GM19438 (cell line): ENCODE measurements at regions not wholly inside any gene's neighbourhood (a gene's known extent, or its start where the extent isn't known, plus 50 kb on each side); places are given as distances from the start of the nearest gene placed in this dataset.
A peak's percentile ranks its signal among the peaks of the same experiment; 100 is the strongest.
"Not testable (repeated sequence)": the region's sequence is repeated elsewhere in the genome, so short reads cannot be mapped to it uniquely, and the experiment has no call there.

Source experiments
- ATAC-seq: cut with Tn5 transposase; IDR thresholded peaks from one replicate; pipeline ENCODE4 v1.9.1; 2021; ENCODE audit warnings: low read depth; ENCODE audit not compliant: unreplicated experiment

GRCh38 chr13:42396901-42397655 is 125.1 kb downstream of the AKAP11 start:
- no peak for ATAC-seq

- no peak for ATAC-seq
Observed at GRCh38 chr13:42398533-42398932, 126.6 kb downstream of the AKAP11 start.

DNA sequence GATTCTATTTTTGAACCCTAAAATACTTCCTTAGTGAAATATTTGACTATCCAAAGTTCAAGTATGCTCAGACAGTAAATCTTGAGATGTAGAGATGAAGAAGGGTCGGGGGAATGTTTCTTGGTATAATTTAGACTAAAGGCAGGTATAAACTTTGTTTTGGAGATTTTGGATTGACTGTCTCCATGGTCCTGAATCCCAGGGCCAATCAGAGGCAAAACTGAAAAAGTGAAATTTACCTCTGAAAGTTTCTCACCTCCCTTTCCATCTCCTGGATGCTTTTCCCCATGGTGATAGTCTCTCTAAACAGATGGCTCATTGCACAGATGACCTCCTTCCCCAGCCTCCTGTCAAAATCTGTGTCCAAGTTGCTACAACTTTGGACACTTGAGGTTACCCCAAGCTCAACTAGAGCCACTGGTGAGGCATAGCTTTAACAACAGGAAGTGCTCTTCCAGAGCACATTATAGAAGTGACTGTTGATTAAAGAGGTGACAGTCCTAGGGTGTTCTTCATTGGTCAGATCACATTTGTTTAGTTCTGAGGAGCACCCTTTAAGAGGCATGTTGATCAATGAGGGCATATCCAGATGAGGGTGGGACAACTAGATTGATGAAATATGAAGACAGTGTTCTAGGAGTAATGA is 128.4 kb downstream of the AKAP11 start:
- no peak for ATAC-seq

DNA sequence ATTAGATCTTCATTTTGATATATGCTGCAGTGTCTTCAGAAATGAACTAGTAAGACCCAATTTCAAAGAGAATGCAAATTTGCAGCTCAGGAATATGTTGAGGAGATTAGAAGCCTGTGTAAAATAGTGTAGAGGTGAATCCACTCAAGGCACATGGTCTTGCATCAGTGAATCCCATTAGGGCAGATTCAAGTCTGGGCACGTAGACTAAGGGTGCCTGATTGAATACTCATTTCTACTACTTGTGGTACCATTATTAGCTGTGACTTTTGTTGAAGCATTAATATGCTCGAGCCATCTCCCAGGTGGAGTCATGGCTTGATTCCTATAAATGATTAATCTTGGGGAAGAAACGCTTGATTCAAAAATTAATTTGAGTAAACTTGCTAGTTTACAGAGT is 129.4 kb downstream of the AKAP11 start:
- no peak for ATAC-seq

DNA sequence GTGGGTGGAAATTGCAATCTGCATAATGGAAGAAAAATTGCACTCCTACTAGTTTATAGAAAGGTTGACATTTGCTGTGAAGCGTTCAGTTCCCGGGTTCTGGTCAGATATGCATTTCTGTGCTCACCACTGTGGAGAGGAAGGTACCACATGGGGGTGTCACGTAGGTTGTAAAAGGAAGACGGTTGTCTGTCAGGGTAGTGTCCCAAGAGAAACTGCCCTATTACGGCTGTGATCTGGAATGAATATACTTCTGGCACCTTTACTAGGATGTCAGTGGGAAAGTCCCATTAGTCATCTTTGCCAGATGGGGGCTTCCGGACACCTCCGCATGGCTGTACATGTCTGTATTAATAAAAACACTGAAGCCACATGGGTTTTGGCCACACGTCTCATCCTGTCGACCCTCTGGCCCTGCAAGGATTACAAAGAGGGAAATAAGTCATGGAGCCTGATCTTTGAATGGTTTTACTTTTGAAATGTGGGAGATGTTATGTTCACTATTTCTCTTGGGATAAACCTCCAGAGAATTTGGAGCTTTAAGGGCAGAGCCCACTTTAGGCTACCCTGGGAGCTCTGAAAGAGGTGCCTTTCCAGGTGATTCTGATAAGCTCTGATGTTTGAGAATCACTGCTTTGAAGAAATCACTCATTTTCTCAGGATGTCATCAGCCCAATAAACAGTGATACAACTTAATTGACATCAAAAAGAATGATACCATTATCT is 133.9 kb downstream of the AKAP11 start:
- ATAC-seq: peak; percentile 72

DNA sequence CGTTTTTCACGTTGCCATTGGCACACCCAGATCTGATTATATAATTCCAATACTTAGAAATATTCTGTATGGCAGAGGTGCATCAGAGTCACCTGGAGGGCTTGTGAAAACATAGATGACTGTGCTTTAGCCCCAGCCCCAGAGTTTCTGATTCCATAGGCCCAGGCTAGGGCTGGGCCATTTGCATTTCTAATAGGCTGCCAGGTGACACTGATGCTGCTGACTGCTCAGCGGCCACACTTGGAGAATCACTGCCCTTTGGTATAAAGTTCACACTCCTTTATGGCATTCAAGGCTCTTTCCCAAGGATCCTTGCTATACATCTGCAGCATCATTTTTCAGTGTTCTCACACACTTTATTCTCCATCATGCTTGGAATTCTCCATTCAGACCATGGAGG is 137.1 kb downstream of the AKAP11 start:
- ATAC-seq: no peak

DNA sequence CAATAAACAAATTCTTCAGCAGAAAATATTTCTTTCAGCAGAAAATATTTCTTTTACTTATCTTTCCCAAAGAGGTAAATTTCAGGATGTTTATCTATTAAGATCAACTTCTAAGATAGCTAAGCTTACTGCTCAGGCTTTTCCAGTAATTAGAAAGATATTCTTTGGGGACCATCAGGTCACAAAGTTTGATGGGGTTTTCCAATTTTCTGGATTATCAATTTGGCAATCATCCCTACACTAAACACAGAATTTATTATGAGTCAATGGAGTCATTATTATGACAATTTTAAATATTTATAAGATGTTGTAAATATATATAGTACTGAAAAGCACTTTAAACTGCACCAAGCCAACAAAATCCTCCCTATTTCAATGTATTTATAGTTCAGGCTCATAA is 137.6 kb downstream of the AKAP11 start:
- no peak for ATAC-seq

GRCh38 chr13:42412812-42413483 is 141.0 kb downstream of the AKAP11 start:
- ATAC-seq: peak; percentile 49

- no peak for ATAC-seq
Observed at GRCh38 chr13:42413484-42413815, 141.5 kb downstream of the AKAP11 start.

DNA sequence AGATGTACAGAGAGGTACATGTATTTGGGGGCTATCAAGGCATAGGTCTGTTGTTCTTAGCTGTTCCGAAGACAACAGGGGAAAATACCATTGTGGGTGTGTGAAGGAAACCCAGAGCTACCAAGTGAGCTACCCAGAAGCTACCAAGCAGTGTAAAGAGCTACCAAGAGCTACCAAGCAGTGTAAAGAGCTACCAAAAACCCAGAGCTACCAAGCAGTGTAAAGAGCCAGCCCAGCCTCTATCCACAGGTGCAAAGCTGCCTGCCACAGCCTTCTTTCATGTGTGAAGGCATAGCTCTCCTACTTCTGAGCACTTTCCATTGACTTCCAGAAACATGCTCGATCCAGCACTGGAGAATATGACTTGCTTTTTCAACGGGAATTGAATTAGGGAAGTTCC is 145.7 kb downstream of the AKAP11 start:
- ATAC-seq: no peak

DNA sequence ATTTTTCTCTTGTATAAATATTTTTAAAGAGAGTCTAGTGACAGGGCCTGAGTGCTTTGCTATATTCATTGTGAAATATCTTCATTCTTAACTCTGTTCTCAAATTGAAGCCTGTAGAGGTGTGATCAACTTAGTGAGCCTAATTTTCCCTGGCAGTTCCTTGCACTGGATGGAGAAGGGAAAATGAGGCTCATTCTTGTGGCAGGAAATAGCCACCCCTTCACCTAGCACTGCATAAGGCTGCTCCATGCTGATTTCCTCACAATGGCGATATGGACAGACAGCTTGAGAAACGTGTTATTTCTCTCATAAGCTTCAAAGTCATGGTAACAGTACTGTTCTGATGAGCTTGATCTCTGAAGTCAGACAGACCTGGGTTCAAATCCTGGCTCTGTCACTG is 146.2 kb downstream of the AKAP11 start:
- no peak for ATAC-seq

- ATAC-seq: no peak
Observed at GRCh38 chr13:42420304-42420703, 148.4 kb downstream of the AKAP11 start.

GRCh38 chr13:42422681-42423080 is 150.7 kb downstream of the AKAP11 start:
- ATAC-seq: no peak

DNA sequence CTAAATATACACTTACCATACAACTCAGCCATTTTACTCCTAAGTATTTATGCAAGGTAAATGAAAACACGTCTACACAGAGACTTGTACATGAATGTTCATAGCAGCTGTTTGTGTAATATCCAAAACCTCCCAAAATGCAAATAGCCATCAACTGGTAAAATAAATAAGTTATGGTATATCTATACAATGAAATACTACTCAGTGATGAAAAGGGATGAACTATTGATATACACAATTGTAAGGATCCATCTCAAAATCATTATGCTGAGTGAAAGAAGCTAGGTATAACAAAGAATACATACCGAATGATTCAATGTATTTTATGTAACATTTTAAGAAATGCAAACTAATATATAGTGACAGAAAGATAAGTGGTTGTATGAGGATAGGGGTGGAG is 149.8 kb upstream of the TNFSF11 start:
- ATAC-seq: no peak

DNA sequence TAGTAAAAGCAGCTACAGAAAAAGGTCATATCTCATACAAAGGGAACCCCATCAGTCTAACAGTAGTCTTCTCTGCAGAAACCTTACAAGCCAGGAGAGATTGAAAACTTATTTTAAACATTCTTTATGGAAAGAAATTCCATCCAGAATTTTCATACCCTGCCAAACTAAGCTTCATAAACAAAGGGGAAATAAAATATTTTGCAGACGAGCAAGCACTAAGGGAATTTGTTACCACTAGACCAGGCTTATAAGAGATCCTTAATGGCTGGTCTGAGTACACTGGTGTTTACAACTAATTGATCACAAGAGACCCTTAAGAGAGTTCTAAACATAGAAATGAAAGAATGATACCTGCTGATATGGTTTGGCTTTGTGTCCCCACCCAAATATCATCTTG is 128.6 kb upstream of the TNFSF11 start:
- ATAC-seq: no peak

DNA sequence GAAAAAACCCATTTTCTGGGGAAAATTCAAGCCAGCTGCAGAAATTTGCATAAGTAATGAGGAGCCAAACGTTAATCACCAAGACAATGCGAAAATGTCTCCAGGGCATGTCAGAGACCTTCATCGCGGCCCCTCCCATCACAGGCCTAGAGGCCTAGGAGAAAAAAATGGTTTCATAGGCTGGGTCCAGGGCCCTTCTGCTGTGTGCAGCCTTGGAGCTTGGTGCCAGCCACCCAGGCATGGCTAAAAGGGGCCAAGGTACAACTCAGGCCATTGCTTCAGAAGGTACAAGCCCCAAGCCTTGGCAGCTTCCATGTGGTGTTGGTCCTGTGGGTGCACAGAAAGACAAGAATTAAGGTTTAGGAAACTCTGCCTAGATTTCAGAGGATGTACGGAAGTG is 127.4 kb upstream of the TNFSF11 start:
- not testable (repeated sequence) for ATAC-seq

DNA sequence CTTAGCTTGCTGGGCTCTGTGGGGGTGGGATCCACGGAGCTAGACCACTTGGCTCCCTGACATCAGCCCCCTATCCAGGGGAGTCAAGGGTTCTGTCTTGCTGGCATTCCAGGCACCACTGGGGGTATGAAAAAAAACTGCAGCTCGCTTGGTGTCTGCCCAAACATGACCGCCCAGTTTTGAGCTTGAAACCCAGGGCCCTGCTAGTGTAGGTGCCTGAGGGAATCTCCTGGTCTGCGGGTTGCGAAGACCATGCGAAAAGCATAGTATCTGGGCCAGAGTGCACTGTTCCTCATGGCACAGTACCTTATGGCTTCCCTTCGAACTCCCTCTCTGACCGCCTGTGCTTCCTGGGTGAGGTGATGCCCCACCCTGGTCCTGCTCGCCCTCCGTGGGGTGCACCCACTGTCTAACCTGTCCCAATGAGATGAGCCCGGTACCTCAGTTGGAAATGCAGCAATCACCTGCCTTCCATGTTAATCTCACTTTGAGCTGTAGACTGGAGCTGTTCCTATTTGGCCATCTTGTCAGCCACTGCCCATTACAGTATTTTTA is 120.8 kb upstream of the TNFSF11 start:
- no peak for ATAC-seq

GRCh38 chr13:42454749-42455148 is 119.2 kb upstream of the TNFSF11 start:
- no peak for ATAC-seq

GRCh38 chr13:42458193-42458592 is 115.8 kb upstream of the TNFSF11 start:
- no peak for ATAC-seq

GRCh38 chr13:42466123-42466522 is 107.8 kb upstream of the TNFSF11 start:
- no peak for ATAC-seq

DNA sequence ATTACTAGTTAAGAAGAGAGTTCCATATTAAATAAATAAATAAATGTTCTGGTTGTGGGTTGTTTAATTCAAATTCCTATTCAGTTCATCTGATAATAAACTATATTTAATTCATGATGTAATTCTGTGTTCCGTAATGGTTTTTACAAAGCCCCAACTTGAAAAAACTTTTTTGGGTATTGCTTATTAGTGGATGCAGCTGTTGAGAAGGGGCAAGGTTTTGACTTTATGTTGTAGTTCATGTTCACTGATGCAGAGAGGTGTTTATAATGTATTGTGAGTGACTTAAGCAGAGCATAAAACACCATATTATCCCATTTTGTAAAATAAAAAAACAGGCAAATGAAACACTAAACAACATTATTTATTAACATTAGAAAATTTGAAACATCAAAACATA is 107.3 kb upstream of the TNFSF11 start:
- no peak for ATAC-seq
